C4-2B (cell line): ENCODE measurements at regions not wholly inside any gene's neighbourhood (a gene's known extent, or its start where the extent isn't known, plus 50 kb on each side); places are given as distances from the start of the nearest gene placed in this dataset.

ENCODE experiments used
- H3K27ac ChIP-seq: fragments of 450-650 bp; 2 replicates; pipeline ENCODE4 v1.5.1; 2017
- ZFX ChIP-seq: fragments of 450-650 bp; IDR thresholded peaks from 2 replicates; pipeline ENCODE4 v1.6.1; 2017
- TF ChIP-seq, protein P1 (sequence below): fragments of 450-650 bp; conservative IDR thresholded peaks from 2 replicates; pipeline ENCODE4 v1.5.1; 2017; ENCODE audit warnings: mild to moderate bottlenecking

DNA sequence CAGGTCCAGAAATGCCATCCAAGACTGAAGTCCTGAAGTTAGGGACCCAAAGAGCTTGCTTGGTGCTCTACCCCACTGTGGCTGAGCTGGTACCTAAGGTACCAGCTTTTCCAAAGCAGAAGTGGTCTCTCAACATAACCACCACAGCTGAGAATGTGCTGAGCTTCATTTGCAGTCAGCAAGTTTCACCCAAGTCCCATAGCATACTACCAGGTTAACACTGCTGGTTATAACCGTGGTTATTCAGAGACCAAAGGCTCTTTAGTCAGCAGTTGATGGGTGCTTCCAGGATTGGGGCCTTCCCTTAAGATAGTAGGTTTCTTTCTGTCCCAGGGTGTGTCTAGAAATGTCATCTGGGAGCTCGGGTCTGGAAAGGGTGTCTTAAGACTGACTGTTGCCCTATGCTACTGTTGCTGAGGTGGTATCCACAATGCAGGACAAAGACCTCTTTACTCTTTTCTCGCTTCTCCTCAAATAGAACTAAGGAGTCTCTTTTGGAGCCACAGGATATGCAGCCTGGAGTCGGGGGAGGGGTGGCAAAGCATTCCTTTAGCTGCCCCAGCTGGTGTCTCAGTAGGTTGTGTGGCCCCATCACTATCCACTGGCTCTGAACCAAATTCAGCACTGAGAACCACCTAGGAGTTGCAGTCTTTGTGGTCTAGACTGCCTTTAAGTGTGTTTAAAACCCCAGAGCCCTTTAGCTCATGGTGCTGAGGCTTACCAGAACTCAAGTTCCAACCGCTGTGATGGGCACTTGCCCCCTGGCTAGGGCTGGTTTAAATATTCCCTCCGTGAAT is 354.9 kb upstream of the SEMA3C start:
- TF ChIP-seq, protein P1, sequence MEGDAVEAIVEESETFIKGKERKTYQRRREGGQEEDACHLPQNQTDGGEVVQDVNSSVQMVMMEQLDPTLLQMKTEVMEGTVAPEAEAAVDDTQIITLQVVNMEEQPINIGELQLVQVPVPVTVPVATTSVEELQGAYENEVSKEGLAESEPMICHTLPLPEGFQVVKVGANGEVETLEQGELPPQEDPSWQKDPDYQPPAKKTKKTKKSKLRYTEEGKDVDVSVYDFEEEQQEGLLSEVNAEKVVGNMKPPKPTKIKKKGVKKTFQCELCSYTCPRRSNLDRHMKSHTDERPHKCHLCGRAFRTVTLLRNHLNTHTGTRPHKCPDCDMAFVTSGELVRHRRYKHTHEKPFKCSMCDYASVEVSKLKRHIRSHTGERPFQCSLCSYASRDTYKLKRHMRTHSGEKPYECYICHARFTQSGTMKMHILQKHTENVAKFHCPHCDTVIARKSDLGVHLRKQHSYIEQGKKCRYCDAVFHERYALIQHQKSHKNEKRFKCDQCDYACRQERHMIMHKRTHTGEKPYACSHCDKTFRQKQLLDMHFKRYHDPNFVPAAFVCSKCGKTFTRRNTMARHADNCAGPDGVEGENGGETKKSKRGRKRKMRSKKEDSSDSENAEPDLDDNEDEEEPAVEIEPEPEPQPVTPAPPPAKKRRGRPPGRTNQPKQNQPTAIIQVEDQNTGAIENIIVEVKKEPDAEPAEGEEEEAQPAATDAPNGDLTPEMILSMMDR = no peak
- TF ChIP-seq ZFX = no peak
- H3K27ac ChIP-seq = no peak overlapping the region

DNA sequence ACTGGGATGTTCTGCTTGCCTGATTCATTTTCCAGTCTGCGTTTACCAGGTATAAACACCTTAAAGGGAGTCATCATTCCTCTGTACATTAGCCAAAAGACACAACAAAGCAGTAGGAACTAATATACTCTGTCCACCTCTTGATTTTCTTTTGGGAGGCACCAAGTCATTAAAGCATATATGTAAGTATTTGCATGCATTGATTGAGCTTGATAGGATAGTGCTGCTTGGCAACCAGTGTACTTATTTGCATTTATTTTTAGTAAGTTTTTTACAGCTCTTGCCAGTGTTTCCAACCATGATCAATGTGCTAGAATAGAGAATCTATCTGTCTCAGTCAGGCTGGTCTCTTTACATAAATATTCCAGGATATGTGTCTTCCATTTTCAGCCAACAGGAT is 353.3 kb upstream of the SEMA3C start:
- no peak overlapping the region for H3K27ac ChIP-seq
- no peak for TF ChIP-seq ZFX
- TF ChIP-seq, protein P1 = no peak

DNA sequence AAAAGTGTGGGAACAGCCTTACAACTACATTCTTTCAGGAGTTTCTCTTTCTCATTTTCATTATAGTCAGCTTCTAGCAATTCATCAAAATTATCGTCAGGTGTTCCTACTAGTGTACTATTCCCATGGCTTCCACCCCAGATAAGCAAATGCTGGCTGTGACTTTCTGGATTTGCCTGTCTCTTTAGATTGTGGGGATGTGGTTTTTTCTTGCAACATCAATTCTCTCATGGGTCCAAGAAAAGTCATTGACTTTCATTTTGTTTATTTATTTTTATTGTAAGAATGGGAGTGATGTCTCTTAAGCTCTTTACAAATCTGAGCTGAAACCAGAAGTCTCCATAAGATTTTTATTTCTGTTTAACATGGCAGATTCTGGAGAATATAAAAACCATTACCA is 349.7 kb upstream of the SEMA3C start:
- no peak overlapping the region for H3K27ac ChIP-seq
- TF ChIP-seq, protein P1 = no peak
- TF ChIP-seq ZFX = no peak

GRCh38 chr7:81267508-81267907 is 348.7 kb upstream of the SEMA3C start:
- TF ChIP-seq ZFX = no peak
- TF ChIP-seq, protein P1 = no peak

DNA sequence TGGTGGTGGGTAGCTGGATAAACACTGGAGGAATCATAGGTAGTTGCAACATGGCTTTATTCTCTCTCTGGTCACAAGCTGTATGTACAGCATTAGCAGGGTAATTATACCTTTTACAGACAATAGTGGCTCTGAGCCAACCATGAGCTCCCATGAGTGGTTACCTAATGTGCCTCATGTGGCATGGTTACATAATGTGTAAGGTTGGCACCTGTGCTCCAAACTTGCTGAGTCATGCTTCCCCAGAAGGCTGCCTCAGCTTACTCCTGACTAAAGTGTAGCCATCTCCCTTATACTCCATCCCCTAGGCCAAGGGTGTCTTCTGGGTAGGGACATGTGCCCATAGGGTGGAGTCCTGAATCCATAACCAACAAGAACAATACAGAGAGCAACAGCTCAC is 345.3 kb upstream of the SEMA3C start:
- no peak for TF ChIP-seq ZFX
- TF ChIP-seq, protein P1 = no peak
- H3K27ac ChIP-seq = no peak overlapping the region

More at GRCh38 chr7:81267508-81267907, 348.7 kb upstream of the SEMA3C start:
- no peak overlapping the region for H3K27ac ChIP-seq

GRCh38 chr7:81260152-81260551 is 341.3 kb upstream of the SEMA3C start:
- no peak overlapping the region for H3K27ac ChIP-seq
- TF ChIP-seq ZFX = no peak
- TF ChIP-seq, protein P1 = no peak

- H3K27ac ChIP-seq = no peak overlapping the region
- no peak for TF ChIP-seq ZFX
- TF ChIP-seq, protein P1 = peak; percentile 44
Measured at GRCh38 chr7:81256991-81257390, 338.1 kb upstream of the SEMA3C start.
